ENCODE measurements at regions not wholly inside any gene's neighbourhood (a gene's known extent, or its start where the extent isn't known, plus 50 kb on each side); places are given as distances from the start of the nearest gene placed in this dataset.

DNA sequence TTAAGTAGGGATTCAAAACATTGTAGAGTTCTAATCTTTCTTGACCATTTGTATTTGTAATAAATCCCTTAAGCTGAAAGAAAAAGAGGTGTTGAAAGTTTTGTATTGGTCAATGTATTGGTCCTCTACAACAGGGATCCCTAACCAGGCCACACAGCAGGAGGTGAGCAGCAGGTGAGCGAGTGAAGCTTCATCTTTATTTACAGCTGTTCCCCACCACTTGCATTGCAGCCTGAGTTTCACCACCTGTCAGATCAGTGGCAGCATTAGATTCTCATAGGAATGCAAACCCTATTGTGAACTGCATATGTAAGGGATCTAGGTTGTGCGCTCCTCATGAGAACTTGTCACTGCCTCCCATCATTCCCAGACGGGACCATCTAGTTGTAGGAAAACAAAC lies 715.7 kb upstream of the NXPH2 start:
- no peak overlapping the region for H3T11ph ChIP-seq (ENCODE audit: low read length)
- no peak overlapping the region for H3K27ac ChIP-seq (ENCODE audit: insufficient read length, low read depth, low read length)
- peak; percentile 26 for DNase-seq
- Mint-ChIP-seq H3K27ac (no peak overlapping the region), H3K36me3 (ENCODE audit: insufficient read depth in 1 of 3, low read depth in 3 of 3) (peaks cover 13 to 26% (median 23%) of the 10 kb centered on the region in 3 experiments), H3K9me3 (peaks cover 19 to 22% of the 10 kb centered on the region in 2 experiments), H3K27me3 (ENCODE audit: low read depth) (peaks cover 3% of the 10 kb centered on the region; the same call in 1 of the 2 replicates), H3K4me1 (peaks cover 4 to 5% of the 10 kb centered on the region in 2 experiments; a peak in 3 of 4 replicates), H3K4me3 (no peak overlapping the region)
- no peak overlapping the region for H3K14ac ChIP-seq (ENCODE audit: insufficient read depth, low read length)
- H3K79me1 ChIP-seq (ENCODE audit: insufficient read depth, low read depth, low read length, poor library complexity, severe bottlenecking) = no peaks in the 10 kb centered on the region
- H4K91ac ChIP-seq (ENCODE audit: insufficient read length, low read depth, low read length) = no peak overlapping the region
- no peaks in the 10 kb centered on the region for H4K20me1 ChIP-seq (ENCODE audit: control insufficient read depth, insufficient read depth, insufficient read length)
- no peaks in the 10 kb centered on the region; the same call in 1 of the 2 replicates for H3K4me1 ChIP-seq (ENCODE audit: insufficient read depth, low read length)
- no CpG with 5 or more reads among the region's 3 CpGs for WGBS (ENCODE audit: extremely low coverage, insufficient read length, low lambda C conversion rate)
- H3K4me2 ChIP-seq (ENCODE audit: insufficient read depth, insufficient read length, low read length) = no peak overlapping the region
- H3K56ac ChIP-seq (ENCODE audit: insufficient read length, low read depth, low read length) = no peak overlapping the region
- no peaks in the 10 kb centered on the region for H3K79me2 ChIP-seq (ENCODE audit: insufficient read depth, low read length)
- no peak overlapping the region for H2BK20ac ChIP-seq (ENCODE audit: low read depth, low read length, poor library complexity, severe bottlenecking)
- H2AK5ac ChIP-seq (ENCODE audit: insufficient read length, low read length) = no peak overlapping the region
- no peak overlapping the region for H3K9ac ChIP-seq (ENCODE audit: extremely low read depth, insufficient read length, low read length)
- no peak overlapping the region for H2BK120ac ChIP-seq (ENCODE audit: low read depth, low read length, poor library complexity, severe bottlenecking)
- H2AFZ ChIP-seq (ENCODE audit: low read length) = no peak overlapping the region
- H3K27me3 ChIP-seq (ENCODE audit: insufficient read depth, low read length) = no peaks in the 10 kb centered on the region
- H2BK15ac ChIP-seq (ENCODE audit: low read depth, low read length) = no peak overlapping the region
- H4K8ac ChIP-seq (replicated peaks; ENCODE audit: insufficient read length, low read depth, low read length) = no peak overlapping the region
- H3K23ac ChIP-seq (ENCODE audit: insufficient read length, low read depth, low read length) = no peak overlapping the region
- no peak overlapping the region for H3K4ac ChIP-seq (ENCODE audit: low read depth, low read length)
- H3K23me2 ChIP-seq (ENCODE audit: insufficient read length, low read depth, low read length, poor library complexity, severe bottlenecking) = no peaks in the 10 kb centered on the region
- no peak overlapping the region for H2BK5ac ChIP-seq (ENCODE audit: insufficient read length, low read length)
- no peaks in the 10 kb centered on the region for H3K9me3 ChIP-seq (ENCODE audit: control insufficient read depth, low read depth, low read length)
- no peak overlapping the region for H3K18ac ChIP-seq (ENCODE audit: insufficient read length, low read depth, low read length)
- no peak overlapping the region for H4K5ac ChIP-seq (ENCODE audit: insufficient read length, low read depth, low read length)
- H2BK12ac ChIP-seq (ENCODE audit: insufficient read length, low read depth, low read length) = no peak overlapping the region
- TF ChIP-seq, protein P1, sequence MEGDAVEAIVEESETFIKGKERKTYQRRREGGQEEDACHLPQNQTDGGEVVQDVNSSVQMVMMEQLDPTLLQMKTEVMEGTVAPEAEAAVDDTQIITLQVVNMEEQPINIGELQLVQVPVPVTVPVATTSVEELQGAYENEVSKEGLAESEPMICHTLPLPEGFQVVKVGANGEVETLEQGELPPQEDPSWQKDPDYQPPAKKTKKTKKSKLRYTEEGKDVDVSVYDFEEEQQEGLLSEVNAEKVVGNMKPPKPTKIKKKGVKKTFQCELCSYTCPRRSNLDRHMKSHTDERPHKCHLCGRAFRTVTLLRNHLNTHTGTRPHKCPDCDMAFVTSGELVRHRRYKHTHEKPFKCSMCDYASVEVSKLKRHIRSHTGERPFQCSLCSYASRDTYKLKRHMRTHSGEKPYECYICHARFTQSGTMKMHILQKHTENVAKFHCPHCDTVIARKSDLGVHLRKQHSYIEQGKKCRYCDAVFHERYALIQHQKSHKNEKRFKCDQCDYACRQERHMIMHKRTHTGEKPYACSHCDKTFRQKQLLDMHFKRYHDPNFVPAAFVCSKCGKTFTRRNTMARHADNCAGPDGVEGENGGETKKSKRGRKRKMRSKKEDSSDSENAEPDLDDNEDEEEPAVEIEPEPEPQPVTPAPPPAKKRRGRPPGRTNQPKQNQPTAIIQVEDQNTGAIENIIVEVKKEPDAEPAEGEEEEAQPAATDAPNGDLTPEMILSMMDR (conservative IDR thresholded peaks at IDR 0.05) = no peak
